ENCODE measurements at regions not wholly inside any gene's neighbourhood (a gene's known extent, or its start where the extent isn't known, plus 50 kb on each side); places are given as distances from the start of the nearest gene placed in this dataset.

- peak overlapping the region in 1 of 2 donors; percentile 37 for H3K27ac ChIP-seq
- DNase-seq = peak; percentile 18
- H3K36me3 ChIP-seq (ENCODE audit: low read depth, missing control alignments) = no peaks in the 10 kb centered on the region
- H3K4me1 ChIP-seq = no peaks in the 10 kb centered on the region
- H3K4me3 ChIP-seq = no peak overlapping the region
- WGBS, 2 donors = 48 to 54% methylated on average over 3 of the region's 3 CpGs
- H3K27me3 ChIP-seq = no peaks in the 10 kb centered on the region
- intact Hi-C loops (cut with DNase I; ENCODE audit: low total_unique reads) = no loop called here
- no peaks in the 10 kb centered on the region for H3K9me3 ChIP-seq
- TF ChIP-seq POLR2A (IDR thresholded peaks at IDR 0.05) = no peak
- no peak for TF ChIP-seq CTCF (IDR thresholded peaks at IDR 0.05)
These were observed 164.8 kb upstream of the RORA start for GRCh38 chr15:61393949-61394348.

GRCh38 chr15:61393524-61393923, 164.4 kb upstream of the RORA start:
- H3K9me3 ChIP-seq = no peaks in the 10 kb centered on the region
- TF ChIP-seq CTCF (IDR thresholded peaks at IDR 0.05) = no peak
- TF ChIP-seq POLR2A (IDR thresholded peaks at IDR 0.05) = no peak
- H3K27me3 ChIP-seq = no peaks in the 10 kb centered on the region
- H3K36me3 ChIP-seq (ENCODE audit: low read depth, missing control alignments) = no peaks in the 10 kb centered on the region
- WGBS, 2 donors = 69 to 74% methylated on average over 3 of the region's 3 CpGs
- intact Hi-C loops (cut with DNase I; ENCODE audit: low total_unique reads) = no loop called here
- DNase-seq = no peak
- H3K4me3 ChIP-seq = no peak overlapping the region
- no peak overlapping the region for H3K27ac ChIP-seq
- no peaks in the 10 kb centered on the region for H3K4me1 ChIP-seq

- Histone ChIP-seq H3K4me3 (no peak overlapping the region), H3K27ac (no peak overlapping the region), H3K9me3 (no peaks in the 10 kb centered on the region), H3K27me3 (no peaks in the 10 kb centered on the region), H3K36me3 (ENCODE audit: low read depth, missing control alignments) (no peaks in the 10 kb centered on the region), H3K4me1 (no peaks in the 10 kb centered on the region)
- intact Hi-C loops (cut with DNase I; ENCODE audit: low total_unique reads) = no loop called here
- no peak for TF ChIP-seq CTCF (IDR thresholded peaks at IDR 0.05)
- TF ChIP-seq POLR2A (IDR thresholded peaks at IDR 0.05) = no peak
- no peak for DNase-seq
These were observed 161.0 kb upstream of the RORA start for GRCh38 chr15:61390138-61390537.

GRCh38 chr15:61389334-61390028, 160.4 kb upstream of the RORA start:
- no peaks in the 10 kb centered on the region for H3K9me3 ChIP-seq
- H3K27me3 ChIP-seq = no peaks in the 10 kb centered on the region
- DNase-seq = no peak
- H3K27ac ChIP-seq = no peak overlapping the region
- H3K4me3 ChIP-seq = no peak overlapping the region
- intact Hi-C loops (cut with DNase I; ENCODE audit: low total_unique reads) = no loop called here
- no peaks in the 10 kb centered on the region for H3K4me1 ChIP-seq
- 93 to 96% methylated on average over 6 of the region's 6 CpGs for WGBS, 2 donors
- no peak for TF ChIP-seq POLR2A (IDR thresholded peaks at IDR 0.05)
- TF ChIP-seq CTCF (IDR thresholded peaks at IDR 0.05) = no peak
- no peaks in the 10 kb centered on the region for H3K36me3 ChIP-seq (ENCODE audit: low read depth, missing control alignments)

GRCh38 chr15:61387675-61388074, 158.6 kb upstream of the RORA start:
- no peaks in the 10 kb centered on the region for H3K27me3 ChIP-seq
- H3K4me1 ChIP-seq = no peaks in the 10 kb centered on the region
- no peaks in the 10 kb centered on the region for H3K36me3 ChIP-seq (ENCODE audit: low read depth, missing control alignments)
- no peak for DNase-seq
- H3K27ac ChIP-seq = no peak overlapping the region
- no peak overlapping the region for H3K4me3 ChIP-seq
- no peaks in the 10 kb centered on the region for H3K9me3 ChIP-seq
- intact Hi-C loops (cut with DNase I; ENCODE audit: low total_unique reads) = no loop called here
- TF ChIP-seq POLR2A (IDR thresholded peaks at IDR 0.05) (no peak), CTCF (IDR thresholded peaks at IDR 0.05) (no peak)
